GM10266 (cell line): ENCODE measurements at regions not wholly inside any gene's neighbourhood (a gene's known extent, or its start where the extent isn't known, plus 50 kb on each side); places are given as distances from the start of the nearest gene placed in this dataset.

Source experiments
- DNase-seq: peaks from one replicate; pipeline ENCODE4 v3.0.0; 2012; ENCODE audit errors: extremely low spot score
- TF ChIP-seq, protein P1 (sequence below): IDR thresholded peaks from 2 replicates; pipeline ENCODE4 v1.5.1; 2012; ENCODE audit warnings: mild to moderate bottlenecking, low read depth; ENCODE audit not compliant: control insufficient read depth, insufficient read depth; ENCODE audit errors: missing control alignments

DNA sequence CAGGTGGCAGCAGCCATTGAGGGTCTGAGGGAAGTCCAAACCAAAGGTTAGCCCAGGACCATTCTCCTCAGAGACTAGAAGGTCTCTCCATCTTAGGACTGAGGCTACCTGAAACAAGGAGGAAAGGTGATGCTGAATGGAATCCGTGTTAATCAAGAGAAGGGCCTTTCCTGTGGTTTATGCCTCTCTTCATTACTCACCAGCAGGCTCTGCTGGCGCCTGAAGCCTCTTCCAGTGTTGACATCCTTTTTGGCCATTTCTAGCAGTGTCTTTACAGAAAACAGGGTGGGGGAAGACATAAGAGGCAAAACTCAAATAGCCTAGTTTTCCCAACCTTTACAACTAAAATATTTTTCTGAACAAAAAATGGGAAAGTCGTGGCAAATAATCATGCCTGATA is 98.0 kb downstream of the ENC1 start:
- no peak for DNase-seq
- TF ChIP-seq, protein P1, sequence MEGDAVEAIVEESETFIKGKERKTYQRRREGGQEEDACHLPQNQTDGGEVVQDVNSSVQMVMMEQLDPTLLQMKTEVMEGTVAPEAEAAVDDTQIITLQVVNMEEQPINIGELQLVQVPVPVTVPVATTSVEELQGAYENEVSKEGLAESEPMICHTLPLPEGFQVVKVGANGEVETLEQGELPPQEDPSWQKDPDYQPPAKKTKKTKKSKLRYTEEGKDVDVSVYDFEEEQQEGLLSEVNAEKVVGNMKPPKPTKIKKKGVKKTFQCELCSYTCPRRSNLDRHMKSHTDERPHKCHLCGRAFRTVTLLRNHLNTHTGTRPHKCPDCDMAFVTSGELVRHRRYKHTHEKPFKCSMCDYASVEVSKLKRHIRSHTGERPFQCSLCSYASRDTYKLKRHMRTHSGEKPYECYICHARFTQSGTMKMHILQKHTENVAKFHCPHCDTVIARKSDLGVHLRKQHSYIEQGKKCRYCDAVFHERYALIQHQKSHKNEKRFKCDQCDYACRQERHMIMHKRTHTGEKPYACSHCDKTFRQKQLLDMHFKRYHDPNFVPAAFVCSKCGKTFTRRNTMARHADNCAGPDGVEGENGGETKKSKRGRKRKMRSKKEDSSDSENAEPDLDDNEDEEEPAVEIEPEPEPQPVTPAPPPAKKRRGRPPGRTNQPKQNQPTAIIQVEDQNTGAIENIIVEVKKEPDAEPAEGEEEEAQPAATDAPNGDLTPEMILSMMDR, result no peak

DNA sequence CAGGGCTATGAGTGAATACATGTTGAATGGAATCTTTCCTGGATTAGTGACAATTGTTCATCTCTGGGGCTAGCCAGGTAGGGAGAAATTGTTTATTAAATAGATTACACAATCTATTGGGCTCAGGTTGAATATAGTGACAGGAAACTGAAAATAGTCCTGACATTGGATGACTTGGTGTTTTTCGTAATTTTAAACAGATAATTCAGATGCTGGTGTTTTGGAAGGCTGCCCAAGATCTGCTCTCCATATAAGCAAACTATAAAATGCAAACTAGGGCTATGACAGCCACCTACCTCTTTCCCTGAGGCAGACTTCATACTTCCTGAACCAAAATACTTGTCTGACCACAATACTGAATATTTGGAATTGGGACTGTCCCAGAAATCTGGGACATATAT is 99.1 kb downstream of the ENC1 start:
- no peak for DNase-seq
- TF ChIP-seq, protein P1, result no peak

DNA sequence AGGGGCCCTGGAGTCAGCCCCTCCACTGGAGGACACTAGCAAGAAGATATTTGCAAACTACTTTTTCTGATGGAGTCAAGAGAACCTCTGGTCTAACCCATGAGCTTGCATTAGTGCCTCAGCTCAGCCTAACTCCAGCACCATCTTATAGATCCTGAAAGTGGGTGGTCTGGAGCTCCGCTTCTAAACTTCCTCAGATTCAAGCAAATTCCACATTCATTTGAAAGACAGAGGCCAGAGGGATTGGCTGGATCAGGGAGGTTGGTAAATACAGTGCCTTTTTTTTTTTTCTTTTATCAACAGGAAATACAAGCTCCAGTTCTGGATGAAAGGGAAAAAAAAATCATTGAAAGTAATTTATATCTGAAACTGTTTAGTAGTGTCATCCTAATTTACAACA is 99.9 kb downstream of the ENC1 start:
- DNase-seq, result no peak
- TF ChIP-seq, protein P1, result no peak

DNA sequence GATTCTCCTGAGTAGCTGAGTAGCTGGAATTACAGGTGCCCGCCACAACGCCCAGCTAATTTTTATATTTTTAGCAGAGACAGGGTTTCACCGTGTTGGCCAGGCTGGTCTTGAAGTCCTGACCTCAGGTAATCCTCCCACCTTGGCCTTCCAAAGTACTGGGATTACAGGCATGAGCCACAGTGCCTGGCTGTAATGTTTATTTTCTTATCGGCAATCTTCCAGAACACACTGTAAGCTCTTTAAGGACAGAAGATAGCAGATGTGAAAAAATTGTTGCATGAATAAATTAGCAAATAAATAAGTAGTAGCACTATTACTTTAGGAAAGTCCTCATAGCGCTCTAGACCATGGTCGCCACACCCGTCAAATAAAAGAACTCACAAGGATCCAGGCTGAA is 100.5 kb downstream of the ENC1 start:
- TF ChIP-seq, protein P1, result no peak
- DNase-seq, result no peak

DNA sequence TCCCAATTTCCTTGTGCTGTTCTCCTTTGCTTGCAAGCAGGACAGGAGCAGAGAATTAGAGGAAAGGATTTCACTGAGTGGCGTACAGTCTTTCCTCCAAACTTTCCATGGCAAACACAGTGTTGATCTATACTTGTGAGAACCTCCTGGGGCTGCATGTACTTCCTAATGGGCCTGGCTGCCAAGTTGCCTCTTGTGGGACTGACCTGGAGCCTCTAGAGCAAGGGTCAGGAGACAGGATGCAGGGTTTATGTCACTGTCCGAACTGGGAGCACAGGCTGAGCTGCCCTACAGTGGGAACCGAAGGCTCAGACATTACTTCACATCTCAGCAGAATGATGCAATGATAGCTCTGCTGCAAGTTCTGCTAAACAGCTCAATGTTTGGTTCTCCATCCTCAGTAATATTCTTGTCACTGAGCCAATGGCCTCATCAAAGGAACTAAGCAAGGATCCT is 102.3 kb downstream of the ENC1 start:
- TF ChIP-seq, protein P1, result no peak
- DNase-seq, result no peak

DNA sequence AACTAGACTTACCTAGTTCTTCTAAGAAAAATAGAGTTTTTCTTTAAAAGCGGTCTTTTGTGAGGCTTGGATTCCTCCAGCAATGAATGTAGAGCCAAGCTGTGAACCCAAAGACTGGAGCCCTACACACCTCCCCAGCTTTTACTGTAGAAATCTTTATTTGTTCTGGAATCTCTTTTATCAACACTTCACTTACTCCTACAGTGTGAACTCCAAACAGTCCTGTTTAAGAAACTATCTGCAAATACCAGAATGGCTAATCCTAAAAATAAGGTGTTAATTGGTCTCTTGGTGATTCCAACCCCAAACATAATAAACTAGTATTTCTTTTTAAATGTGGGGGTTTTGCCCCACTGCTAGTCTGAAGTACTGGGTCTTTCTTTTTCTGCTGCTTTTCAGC is 103.9 kb downstream of the ENC1 start:
- TF ChIP-seq, protein P1, result no peak
- DNase-seq, result no peak

DNA sequence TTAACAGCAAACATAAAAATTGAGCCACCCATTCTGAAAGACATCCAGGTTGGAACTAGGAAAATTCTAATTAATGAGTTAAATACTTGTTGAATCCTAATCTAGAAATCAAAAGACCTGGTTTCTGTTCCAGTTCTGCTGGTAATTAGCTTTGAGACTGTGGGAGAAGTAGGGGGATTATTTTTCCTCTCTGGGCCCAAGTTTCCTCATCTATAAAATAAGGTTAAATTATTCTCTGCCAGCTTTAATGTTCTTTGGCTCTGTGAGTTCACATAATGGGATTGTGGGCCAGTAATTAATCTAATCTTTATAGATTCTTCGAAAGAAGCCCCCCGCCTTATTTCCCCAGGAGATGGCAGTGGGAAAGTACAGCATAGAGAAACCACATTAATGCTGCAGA is 104.6 kb downstream of the ENC1 start:
- no peak for DNase-seq
- TF ChIP-seq, protein P1, result no peak
